Pancreas (tissue), 10 donors: ENCODE measurements at regions not wholly inside any gene's neighbourhood (a gene's known extent, or its start where the extent isn't known, plus 50 kb on each side); places are given as distances from the start of the nearest gene placed in this dataset.

Experiments
- ATAC-seq, 4 donors: fragments of 200-7000 bp; cut with Tn5 transposase; one replicate each; pipeline versions ENCODE4 v1.8.0 to v1.9.1; 2020; ENCODE audit warnings: mild to moderate bottlenecking in 4 of 4, moderate library complexity in 4 of 4
- DNase-seq, 6 donors: peaks; one replicate each; pipeline ENCODE4 v3.0.0-alpha.2; 2020
- FAIRE-seq: peaks from 2 replicates; lab custom pipeline; 2012; peaks lifted over from hg19 to GRCh38; lab: Jason Lieb, UNC
- H3K27ac ChIP-seq, 4 donors: fragments of 200-600 bp; sonication (generic); 1 replicate in 3 of 4; 2 replicates in 1 of 4; pipeline versions ENCODE4 v1.5.0 to v1.8.0; 2020
- H3K27me3 ChIP-seq, 4 donors: fragments of 200-600 bp; one replicate each; pipeline ENCODE4 v1.8.0; 2021
- H3K36me3 ChIP-seq, 3 donors: fragments of 200-600 bp; sonication (generic) in 1 of 3; one replicate each; pipeline versions ENCODE4 v1.5.0 to v1.8.0; 2020 to 2021
- H3K4me1 ChIP-seq, 3 donors: fragments of 200-600 bp; one replicate each; pipeline ENCODE4 v1.8.0; 2021
- H3K4me3 ChIP-seq, 4 donors: fragments of 200-600 bp; sonication (generic) in 2 of 4; one replicate each; pipeline versions ENCODE4 v1.5.0 to v1.8.0; 2020 to 2021
- H3K9me3 ChIP-seq, 4 donors: fragments of 200-600 bp; one replicate each; pipeline ENCODE4 v1.8.0; 2021
- CTCF ChIP-seq, 4 donors: fragments of 200-600 bp; sonication (generic) in 3 of 4; IDR thresholded peaks; one replicate each; pipeline versions ENCODE4 v1.5.0 to v1.8.0; 2021; ENCODE audit warnings: antibody characterized with exemption in 4 of 4
- WGBS, 2 donors: extraction: QIAGEN DNeasy Blood & Tissue Kit; methylation state at CpG; one replicate each; pipeline ENCODE4 v1.1.7; 2013; 5-methylcytosine and 5-hydroxymethylcytosine counted together
- intact Hi-C, 3 donors: fragments of 100-400 bp; cut with DNase I; formaldehyde crosslinking; loops; one replicate each; pipeline versions ENCODE4 v1.11.1 to v1.14.2; 2022
- donor health status: healthy with polysubstance abuse.
- donor health status: DM: no; HTN: no; CAD: no; lungs with moderate emphysema.
- donor health status: DM: no; HTN: no; CAD: no.
- donor health status: control.
- donor health status: control.
- donor health status: Bipolar disorder and iron deficiency.
- donor health status: DM: yes; HTN: yes; CAD: no.
- donor health status: DM: no; HTN: no; CAD: no.
- donor health status: DM: no; HTN: no; CAD: no.
- donor health status: DM: yes; HTN: yes; CAD: no.

- ATAC-seq (peak in 2 of 4 donors; percentile 49 to 58), FAIRE-seq (no peak), DNase-seq (no peak)
- intact Hi-C loops = no loop called here
- no peak for TF ChIP-seq CTCF (IDR thresholded peaks at IDR 0.05)
- WGBS, 2 donors = 79 to 90% methylated on average over 2 of the region's 2 CpGs
- H3K27me3 ChIP-seq = no peaks in the 10 kb centered on the region
- no peaks in the 10 kb centered on the region for H3K36me3 ChIP-seq
- no peak overlapping the region for H3K27ac ChIP-seq
- H3K4me1 ChIP-seq = no peaks in the 10 kb centered on the region
- no peak overlapping the region for H3K4me3 ChIP-seq
- H3K9me3 ChIP-seq = no peaks in the 10 kb centered on the region
Measured at GRCh38 chr9:108078811-108079210, 589.2 kb upstream of the KLF4 start.

GRCh38 chr9:108078375-108078774 is 588.8 kb upstream of the KLF4 start:
- Histone ChIP-seq H3K9me3 (no peaks in the 10 kb centered on the region), H3K27ac (no peak overlapping the region), H3K4me3 (no peak overlapping the region), H3K4me1 (no peaks in the 10 kb centered on the region), H3K36me3 (no peaks in the 10 kb centered on the region), H3K27me3 (no peaks in the 10 kb centered on the region)
- 68 to 74% methylated on average over 8 of the region's 8 CpGs for WGBS, 2 donors
- no peak for TF ChIP-seq CTCF (IDR thresholded peaks at IDR 0.05)
- DNase-seq = no peak
- ATAC-seq = no peak
- no peak for FAIRE-seq
- intact Hi-C loops = no loop called here

- Histone ChIP-seq H3K9me3 (no peaks in the 10 kb centered on the region), H3K4me3 (no peak overlapping the region), H3K27me3 (no peaks in the 10 kb centered on the region), H3K4me1 (no peaks in the 10 kb centered on the region), H3K36me3 (no peaks in the 10 kb centered on the region), H3K27ac (no peak overlapping the region)
- FAIRE-seq = no peak
- intact Hi-C loops = no loop called here
- WGBS, 2 donors = 69 to 81% methylated on average over 10 of the region's 10 CpGs
- no peak for TF ChIP-seq CTCF (IDR thresholded peaks at IDR 0.05)
- ATAC-seq = no peak
- DNase-seq = no peak
Measured at GRCh38 chr9:108077556-108077955, 588.0 kb upstream of the KLF4 start.

GRCh38 chr9:108074900-108075299 is 585.3 kb upstream of the KLF4 start:
- DNase-seq (no peak), ATAC-seq (no peak), FAIRE-seq (no peak)
- no peak overlapping the region for H3K4me3 ChIP-seq
- TF ChIP-seq CTCF (IDR thresholded peaks at IDR 0.05) = no peak
- H3K27ac ChIP-seq = no peak overlapping the region
- H3K9me3 ChIP-seq = no peaks in the 10 kb centered on the region
- no peaks in the 10 kb centered on the region for H3K27me3 ChIP-seq
- H3K36me3 ChIP-seq = no peaks in the 10 kb centered on the region
- 67 to 73% methylated on average over 5 of the region's 5 CpGs for WGBS, 2 donors
- H3K4me1 ChIP-seq = no peaks in the 10 kb centered on the region
- intact Hi-C loops = no loop called here

- Histone ChIP-seq H3K4me1 (no peaks in the 10 kb centered on the region), H3K36me3 (no peaks in the 10 kb centered on the region), H3K27me3 (no peaks in the 10 kb centered on the region), H3K9me3 (no peaks in the 10 kb centered on the region), H3K4me3 (no peak overlapping the region), H3K27ac (no peak overlapping the region)
- no peak for TF ChIP-seq CTCF (IDR thresholded peaks at IDR 0.05)
- WGBS, 2 donors = 55 to 59% methylated on average over 6 of the region's 6 CpGs
- no peak for ATAC-seq
- intact Hi-C loops = no loop called here
- no peak for DNase-seq
- no peak for FAIRE-seq
Measured at GRCh38 chr9:108073823-108074222, 584.3 kb upstream of the KLF4 start.
